Stomach (tissue), 4 donors: ENCODE measurements at regions not wholly inside any gene's neighbourhood (a gene's known extent, or its start where the extent isn't known, plus 50 kb on each side); places are given as distances from the start of the nearest gene placed in this dataset.

Experiments used
- CTCF ChIP-seq, 7 experiments: fragments of 450-650 bp in 4 of 7; fragments of 200-600 bp in 3 of 7; sonication (generic) in 3 of 7; IDR thresholded peaks; one replicate each; pipeline ENCODE4 v1.5.1; 2016 to 2019; ENCODE audit warnings: antibody characterized with exemption in 7 of 7, control low read depth in 2 of 7, mild to moderate bottlenecking in 1 of 7
- EP300 ChIP-seq: sonication (generic); formaldehyde crosslinking; IDR thresholded peaks from one replicate; pipeline ENCODE4 v1.6.1; 2017; ENCODE audit warnings: antibody characterized with exemption
- POLR2A ChIP-seq, 4 donors: fragments of 450-650 bp; IDR thresholded peaks; one replicate each; pipeline ENCODE4 v1.6.1; 2016; ENCODE audit warnings: antibody characterized with exemption in 4 of 4, control low read depth in 2 of 4, mild to moderate bottlenecking in 1 of 4, moderate library complexity in 1 of 4
- POLR2AphosphoS5 ChIP-seq, 3 donors: sonication (generic); formaldehyde crosslinking; IDR thresholded peaks; one replicate each; pipeline ENCODE4 v1.6.1; 2016; ENCODE audit warnings: antibody characterized with exemption in 3 of 3

GRCh38 chr14:97486601-97487120 is 689.5 kb downstream of the VRK1 start:
- TF ChIP-seq CTCF (IDR thresholded peaks at IDR 0.05) (no peak), POLR2AphosphoS5 (IDR thresholded peaks at IDR 0.05) (no peak), EP300 (no peak), POLR2A (IDR thresholded peaks at IDR 0.05) (no peak)
